HepG2 (cell line): ENCODE measurements at regions not wholly inside any gene's neighbourhood (a gene's known extent, or its start where the extent isn't known, plus 50 kb on each side); places are given as distances from the start of the nearest gene placed in this dataset.

Source experiments
- FLYWCH1 ChIP-seq: sonication (generic); formaldehyde crosslinking; IDR thresholded peaks from 2 replicates; pipeline ENCODE4 v1.8.1; 2023; ENCODE audit warnings: mild to moderate bottlenecking, missing genetic modification reagents
- FOXM1 ChIP-seq: sonication (generic); formaldehyde crosslinking; IDR thresholded peaks from 2 replicates; pipeline ENCODE4 v1.5.0; 2020; ENCODE audit warnings: missing genetic modification reagents
- GPN1 ChIP-seq: sonication (generic); formaldehyde crosslinking; IDR thresholded peaks from 2 replicates; pipeline ENCODE4 v1.5.1; 2020; ENCODE audit warnings: missing genetic modification reagents, borderline replicate concordance
- RBAK ChIP-seq: sonication (generic); formaldehyde crosslinking; IDR thresholded peaks from 2 replicates; pipeline ENCODE4 v1.5.1; 2020; ENCODE audit warnings: mild to moderate bottlenecking, missing genetic modification reagents
- RBFOX2 ChIP-seq: fragments of 200-400 bp; formaldehyde crosslinking; IDR thresholded peaks from 2 replicates; pipeline ENCODE4 v1.6.1; 2017; ENCODE audit warnings: low read depth, mild to moderate bottlenecking, low read length
- RFXANK ChIP-seq: IDR thresholded peaks from 2 replicates; pipeline ENCODE4 v1.6.1; 2016
- RXRA ChIP-seq: sonication (generic); formaldehyde crosslinking; IDR thresholded peaks from 2 replicates; pipeline ENCODE4 v1.5.1; 2020; ENCODE audit warnings: missing genetic modification reagents
- SALL1 ChIP-seq: sonication (generic); formaldehyde crosslinking; IDR thresholded peaks from 2 replicates; pipeline ENCODE4 v1.8.0; 2022; ENCODE audit warnings: mild to moderate bottlenecking, missing genetic modification reagents
- SMC3 ChIP-seq: IDR thresholded peaks from 2 replicates; pipeline ENCODE4 v1.6.1; 2011; ENCODE audit warnings: low read length, improper control_type of control experiment
- SRSF1 ChIP-seq: fragments of 200-400 bp; formaldehyde crosslinking; optimal IDR thresholded peaks from 2 replicates; pipeline ENCODE3; 2017; ENCODE audit warnings: mild to moderate bottlenecking, low read depth, low read length, moderate library complexity
- TEAD3 ChIP-seq: optimal IDR thresholded peaks from 2 replicates; pipeline ENCODE3; 2016; ENCODE audit warnings: borderline replicate concordance
- ZNF121 ChIP-seq: sonication (generic); formaldehyde crosslinking; IDR thresholded peaks from 2 replicates; pipeline ENCODE4 v1.5.0; 2020; ENCODE audit warnings: mild to moderate bottlenecking, missing genetic modification reagents
- ZNF644 ChIP-seq: IDR thresholded peaks from 2 replicates; pipeline ENCODE4 v1.6.1; 2016; ENCODE audit warnings: low read depth
- ZNF652 ChIP-seq: IDR thresholded peaks from 2 replicates; pipeline ENCODE4 v1.6.1; 2016; ENCODE audit warnings: low read depth, borderline replicate concordance
- ZNF777 ChIP-seq: sonication (generic); formaldehyde crosslinking; IDR thresholded peaks from 2 replicates; pipeline ENCODE4 v1.4.0; 2020; ENCODE audit warnings: missing genetic modification reagents
- ZNF83 ChIP-seq: sonication (generic); formaldehyde crosslinking; IDR thresholded peaks from 2 replicates; pipeline ENCODE4 v1.4.0; 2020; ENCODE audit warnings: missing genetic modification reagents, mild to moderate bottlenecking, borderline replicate concordance
- TF ChIP-seq, protein P1 (sequence below): sonication (generic); formaldehyde crosslinking; conservative IDR thresholded peaks from 2 replicates; pipeline ENCODE4 v1.8.1; 2023; ENCODE audit warnings: missing genetic modification reagents
- TF ChIP-seq, protein P2 (sequence below): sonication (generic); formaldehyde crosslinking; IDR thresholded peaks from 2 replicates; pipeline ENCODE4 v1.4.0; 2020; ENCODE audit warnings: missing genetic modification reagents
- TF ChIP-seq, protein P3 (sequence below): sonication (generic); formaldehyde crosslinking; IDR thresholded peaks from 2 replicates; pipeline ENCODE4 v1.5.0; 2020; ENCODE audit warnings: mild to moderate bottlenecking, missing genetic modification reagents, moderate library complexity
- TF ChIP-seq, protein P4 (sequence below): IDR thresholded peaks from 2 replicates; pipeline ENCODE4 v1.6.1; 2016; ENCODE audit warnings: low read depth, missing genetic modification reagents, missing compliant biosample characterization

DNA sequence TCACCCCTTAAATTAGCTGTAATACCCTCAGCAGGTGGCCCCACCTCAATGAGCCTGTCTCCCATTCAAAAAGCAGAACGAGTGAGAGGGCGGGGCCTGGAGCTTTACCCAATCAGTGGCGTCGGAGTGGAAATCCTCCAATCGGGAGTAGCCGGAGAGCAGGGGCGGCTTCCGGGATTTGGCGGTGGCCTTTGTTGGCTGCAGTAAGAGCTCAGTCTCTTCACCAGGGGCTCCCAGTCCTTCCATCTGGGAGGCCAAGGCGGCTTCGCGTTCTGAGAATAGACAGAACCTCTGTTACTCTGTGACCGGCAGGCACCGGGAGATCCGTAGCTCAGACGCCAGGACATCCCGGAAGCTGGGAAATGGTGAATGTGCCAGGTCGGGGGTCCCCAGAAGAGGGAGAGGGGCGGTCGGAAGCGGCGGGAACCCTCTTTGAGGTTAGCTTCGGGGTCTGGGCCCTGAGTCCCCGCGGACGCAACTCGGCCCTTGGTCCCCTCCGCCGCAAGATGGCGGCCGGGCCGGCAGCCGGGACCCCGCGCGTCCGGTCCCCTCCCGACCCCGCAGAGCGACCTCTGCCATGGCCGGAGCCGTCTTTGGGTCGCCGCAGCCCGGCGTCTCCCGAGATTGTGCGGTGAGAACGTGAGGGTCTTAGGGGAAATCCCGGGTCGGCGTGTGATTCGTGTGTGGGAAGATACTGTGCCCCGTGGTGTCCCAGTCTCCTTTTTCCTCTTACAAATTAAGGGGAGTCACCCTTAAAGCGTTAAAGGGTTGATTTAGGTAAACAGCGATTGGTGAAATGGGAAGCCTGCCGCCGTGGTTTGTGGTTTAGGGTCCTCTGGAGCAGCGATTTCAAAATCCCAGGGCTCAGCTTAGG lies 160.3 kb upstream of the ZNF267 start (continued):
- TF ChIP-seq, protein P1, sequence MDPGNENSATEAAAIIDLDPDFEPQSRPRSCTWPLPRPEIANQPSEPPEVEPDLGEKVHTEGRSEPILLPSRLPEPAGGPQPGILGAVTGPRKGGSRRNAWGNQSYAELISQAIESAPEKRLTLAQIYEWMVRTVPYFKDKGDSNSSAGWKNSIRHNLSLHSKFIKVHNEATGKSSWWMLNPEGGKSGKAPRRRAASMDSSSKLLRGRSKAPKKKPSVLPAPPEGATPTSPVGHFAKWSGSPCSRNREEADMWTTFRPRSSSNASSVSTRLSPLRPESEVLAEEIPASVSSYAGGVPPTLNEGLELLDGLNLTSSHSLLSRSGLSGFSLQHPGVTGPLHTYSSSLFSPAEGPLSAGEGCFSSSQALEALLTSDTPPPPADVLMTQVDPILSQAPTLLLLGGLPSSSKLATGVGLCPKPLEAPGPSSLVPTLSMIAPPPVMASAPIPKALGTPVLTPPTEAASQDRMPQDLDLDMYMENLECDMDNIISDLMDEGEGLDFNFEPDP (CRISPR knock-in tag), result 0 out of 2 replicates have a peak, but pooled peaks have one; percentile 85
- TF ChIP-seq ZNF652 (no peak), ZNF83 (CRISPR knock-in tag) (no peak; the same call in 1 of the 2 replicates), SRSF1 (peak; percentile 92), ZNF777 (CRISPR knock-in tag) (peak; percentile 76), FLYWCH1 (CRISPR knock-in tag) (no peak), RXRA (CRISPR knock-in tag) (peak; percentile 63), SMC3 (no peak), FOXM1 (CRISPR knock-in tag) (peak; percentile 65; the same call in 1 of the 2 replicates), ZNF644 (no peak; the same call in 1 of the 2 replicates), TEAD3 (CRISPR knock-in tag) (peak; percentile 32), RBFOX2 (peak; percentile 85), SALL1 (CRISPR knock-in tag) (peak; percentile 83), RFXANK (CRISPR knock-in tag) (0 out of 2 replicates have a peak, but pooled peaks have one; percentile 20), RBAK (no peak), ZNF121 (peak; percentile 39; the same call in 1 of the 2 replicates), GPN1 (0 out of 2 replicates have a peak, but pooled peaks have one; percentile 61)
- TF ChIP-seq, protein P2, sequence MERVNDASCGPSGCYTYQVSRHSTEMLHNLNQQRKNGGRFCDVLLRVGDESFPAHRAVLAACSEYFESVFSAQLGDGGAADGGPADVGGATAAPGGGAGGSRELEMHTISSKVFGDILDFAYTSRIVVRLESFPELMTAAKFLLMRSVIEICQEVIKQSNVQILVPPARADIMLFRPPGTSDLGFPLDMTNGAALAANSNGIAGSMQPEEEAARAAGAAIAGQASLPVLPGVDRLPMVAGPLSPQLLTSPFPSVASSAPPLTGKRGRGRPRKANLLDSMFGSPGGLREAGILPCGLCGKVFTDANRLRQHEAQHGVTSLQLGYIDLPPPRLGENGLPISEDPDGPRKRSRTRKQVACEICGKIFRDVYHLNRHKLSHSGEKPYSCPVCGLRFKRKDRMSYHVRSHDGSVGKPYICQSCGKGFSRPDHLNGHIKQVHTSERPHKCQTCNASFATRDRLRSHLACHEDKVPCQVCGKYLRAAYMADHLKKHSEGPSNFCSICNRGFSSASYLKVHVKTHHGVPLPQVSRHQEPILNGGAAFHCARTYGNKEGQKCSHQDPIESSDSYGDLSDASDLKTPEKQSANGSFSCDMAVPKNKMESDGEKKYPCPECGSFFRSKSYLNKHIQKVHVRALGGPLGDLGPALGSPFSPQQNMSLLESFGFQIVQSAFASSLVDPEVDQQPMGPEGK (CRISPR knock-in tag), result peak; percentile 29
- TF ChIP-seq, protein P3, sequence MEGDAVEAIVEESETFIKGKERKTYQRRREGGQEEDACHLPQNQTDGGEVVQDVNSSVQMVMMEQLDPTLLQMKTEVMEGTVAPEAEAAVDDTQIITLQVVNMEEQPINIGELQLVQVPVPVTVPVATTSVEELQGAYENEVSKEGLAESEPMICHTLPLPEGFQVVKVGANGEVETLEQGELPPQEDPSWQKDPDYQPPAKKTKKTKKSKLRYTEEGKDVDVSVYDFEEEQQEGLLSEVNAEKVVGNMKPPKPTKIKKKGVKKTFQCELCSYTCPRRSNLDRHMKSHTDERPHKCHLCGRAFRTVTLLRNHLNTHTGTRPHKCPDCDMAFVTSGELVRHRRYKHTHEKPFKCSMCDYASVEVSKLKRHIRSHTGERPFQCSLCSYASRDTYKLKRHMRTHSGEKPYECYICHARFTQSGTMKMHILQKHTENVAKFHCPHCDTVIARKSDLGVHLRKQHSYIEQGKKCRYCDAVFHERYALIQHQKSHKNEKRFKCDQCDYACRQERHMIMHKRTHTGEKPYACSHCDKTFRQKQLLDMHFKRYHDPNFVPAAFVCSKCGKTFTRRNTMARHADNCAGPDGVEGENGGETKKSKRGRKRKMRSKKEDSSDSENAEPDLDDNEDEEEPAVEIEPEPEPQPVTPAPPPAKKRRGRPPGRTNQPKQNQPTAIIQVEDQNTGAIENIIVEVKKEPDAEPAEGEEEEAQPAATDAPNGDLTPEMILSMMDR (CRISPR knock-in tag), result peak; percentile 31
- TF ChIP-seq, protein P4, sequence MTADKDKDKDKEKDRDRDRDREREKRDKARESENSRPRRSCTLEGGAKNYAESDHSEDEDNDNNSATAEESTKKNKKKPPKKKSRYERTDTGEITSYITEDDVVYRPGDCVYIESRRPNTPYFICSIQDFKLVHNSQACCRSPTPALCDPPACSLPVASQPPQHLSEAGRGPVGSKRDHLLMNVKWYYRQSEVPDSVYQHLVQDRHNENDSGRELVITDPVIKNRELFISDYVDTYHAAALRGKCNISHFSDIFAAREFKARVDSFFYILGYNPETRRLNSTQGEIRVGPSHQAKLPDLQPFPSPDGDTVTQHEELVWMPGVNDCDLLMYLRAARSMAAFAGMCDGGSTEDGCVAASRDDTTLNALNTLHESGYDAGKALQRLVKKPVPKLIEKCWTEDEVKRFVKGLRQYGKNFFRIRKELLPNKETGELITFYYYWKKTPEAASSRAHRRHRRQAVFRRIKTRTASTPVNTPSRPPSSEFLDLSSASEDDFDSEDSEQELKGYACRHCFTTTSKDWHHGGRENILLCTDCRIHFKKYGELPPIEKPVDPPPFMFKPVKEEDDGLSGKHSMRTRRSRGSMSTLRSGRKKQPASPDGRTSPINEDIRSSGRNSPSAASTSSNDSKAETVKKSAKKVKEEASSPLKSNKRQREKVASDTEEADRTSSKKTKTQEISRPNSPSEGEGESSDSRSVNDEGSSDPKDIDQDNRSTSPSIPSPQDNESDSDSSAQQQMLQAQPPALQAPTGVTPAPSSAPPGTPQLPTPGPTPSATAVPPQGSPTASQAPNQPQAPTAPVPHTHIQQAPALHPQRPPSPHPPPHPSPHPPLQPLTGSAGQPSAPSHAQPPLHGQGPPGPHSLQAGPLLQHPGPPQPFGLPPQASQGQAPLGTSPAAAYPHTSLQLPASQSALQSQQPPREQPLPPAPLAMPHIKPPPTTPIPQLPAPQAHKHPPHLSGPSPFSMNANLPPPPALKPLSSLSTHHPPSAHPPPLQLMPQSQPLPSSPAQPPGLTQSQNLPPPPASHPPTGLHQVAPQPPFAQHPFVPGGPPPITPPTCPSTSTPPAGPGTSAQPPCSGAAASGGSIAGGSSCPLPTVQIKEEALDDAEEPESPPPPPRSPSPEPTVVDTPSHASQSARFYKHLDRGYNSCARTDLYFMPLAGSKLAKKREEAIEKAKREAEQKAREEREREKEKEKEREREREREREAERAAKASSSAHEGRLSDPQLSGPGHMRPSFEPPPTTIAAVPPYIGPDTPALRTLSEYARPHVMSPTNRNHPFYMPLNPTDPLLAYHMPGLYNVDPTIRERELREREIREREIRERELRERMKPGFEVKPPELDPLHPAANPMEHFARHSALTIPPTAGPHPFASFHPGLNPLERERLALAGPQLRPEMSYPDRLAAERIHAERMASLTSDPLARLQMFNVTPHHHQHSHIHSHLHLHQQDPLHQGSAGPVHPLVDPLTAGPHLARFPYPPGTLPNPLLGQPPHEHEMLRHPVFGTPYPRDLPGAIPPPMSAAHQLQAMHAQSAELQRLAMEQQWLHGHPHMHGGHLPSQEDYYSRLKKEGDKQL (CRISPR knock-in tag), result 0 out of 2 replicates have a peak, but pooled peaks have one; percentile 19
